SIG-M5 treated with dmso at 0.1 percent for 504 hours (cell line): ENCODE measurements at regions not wholly inside any gene's neighbourhood (a gene's known extent, or its start where the extent isn't known, plus 50 kb on each side); places are given as distances from the start of the nearest gene placed in this dataset.
"Not testable (repeated sequence)": the region's sequence is repeated elsewhere in the genome, so short reads cannot be mapped to it uniquely, and the experiment has no call there.

Source experiments
- DNase-seq: peaks from one replicate; lab custom pipeline; 2025; ENCODE audit not compliant: unreplicated experiment; lab: John Stamatoyannopoulos, UW

DNA sequence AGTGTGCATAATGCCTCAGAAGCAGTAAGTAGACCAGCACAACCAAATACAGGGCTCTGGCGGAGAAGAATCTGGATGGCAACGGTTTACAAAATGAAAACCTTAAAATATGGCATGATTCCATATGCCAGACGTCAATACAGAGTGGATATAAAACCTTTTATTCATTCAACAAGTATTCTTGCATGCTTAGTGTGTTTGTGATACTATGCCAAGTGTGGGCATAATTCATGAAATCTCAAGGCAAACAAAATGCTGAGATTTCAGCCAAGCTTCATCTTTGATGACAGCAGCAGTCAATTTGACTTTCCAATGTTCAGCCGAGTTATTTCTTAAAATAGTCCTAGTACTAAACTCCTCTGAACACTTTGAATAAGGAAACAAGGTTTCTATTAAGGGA is 119.4 kb downstream of the CD24 start:
- DNase-seq, result no peak

DNA sequence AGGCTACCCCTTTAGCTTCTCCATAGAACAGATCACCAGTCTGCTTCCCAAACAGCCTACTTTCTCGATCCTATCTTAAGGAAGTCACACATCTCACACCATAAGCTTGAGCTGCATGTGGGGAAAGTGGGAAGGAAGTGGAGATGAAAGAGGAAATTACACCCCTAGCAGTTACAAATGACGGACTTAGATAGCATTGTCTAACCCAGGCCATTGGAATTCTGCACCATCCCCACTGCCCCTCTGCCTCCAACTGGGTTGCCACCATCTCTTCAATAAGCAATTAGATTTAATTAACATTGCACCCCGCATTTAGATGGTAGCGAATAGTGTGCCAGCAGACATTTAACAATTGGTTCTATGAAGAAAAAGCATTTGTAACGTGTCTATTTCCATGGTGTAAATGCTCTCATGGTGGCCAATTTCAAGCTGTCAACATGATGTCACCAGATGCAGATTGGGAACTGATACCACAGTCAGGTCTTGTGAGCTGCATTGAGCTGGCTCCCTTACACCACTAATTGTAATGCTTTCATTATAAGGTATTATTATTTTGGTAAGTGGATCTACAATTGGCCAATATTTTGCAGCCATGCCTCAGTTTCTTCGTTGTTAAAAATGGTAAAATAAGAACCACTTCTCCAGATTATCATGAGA is 124.7 kb downstream of the CD24 start:
- DNase-seq, result no peak

DNA sequence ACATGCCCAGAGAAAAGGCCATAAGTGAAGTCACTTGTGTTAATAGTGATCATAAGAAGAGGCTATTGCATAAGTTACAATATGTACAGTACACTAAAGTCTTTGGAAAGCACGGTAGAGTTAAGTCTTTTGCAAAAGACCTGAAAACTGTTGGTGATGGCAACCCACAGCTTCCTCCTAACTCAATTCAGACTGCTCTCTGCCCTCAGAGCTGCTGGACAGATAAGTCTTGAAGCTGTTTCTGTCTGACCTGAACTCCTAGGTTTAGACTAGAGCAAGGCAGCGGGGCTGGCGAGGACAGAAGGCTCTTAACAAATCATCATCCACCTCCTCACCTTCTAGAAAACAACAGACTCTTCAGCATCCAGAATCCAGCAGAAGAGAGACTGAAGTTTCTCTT is 125.4 kb downstream of the CD24 start:
- DNase-seq, result peak; percentile 60

DNA sequence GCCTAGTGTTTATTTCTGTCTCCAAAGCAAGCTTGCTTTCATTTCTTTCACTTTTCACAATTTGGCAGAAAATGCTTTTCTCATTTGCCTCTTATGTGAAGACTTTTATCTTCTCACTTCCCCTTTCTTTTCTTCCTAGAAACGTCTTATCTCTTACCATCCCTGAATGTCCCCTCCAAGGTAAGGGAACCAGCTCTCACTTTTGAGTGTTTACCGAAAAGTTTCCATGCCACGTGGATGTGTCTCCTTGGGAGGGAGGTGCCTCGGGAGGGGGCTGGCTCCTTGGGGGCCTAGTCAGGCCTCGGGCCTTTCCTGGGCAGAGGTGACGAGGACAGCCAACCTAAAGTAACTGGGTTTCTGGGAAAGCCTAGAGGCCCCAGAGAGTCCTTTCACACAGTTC is 127.4 kb downstream of the CD24 start:
- no peak for DNase-seq

- DNase-seq, result no peak
Measured at GRCh38 chr6:106844930-106845329, 129.6 kb downstream of the CD24 start.

DNA sequence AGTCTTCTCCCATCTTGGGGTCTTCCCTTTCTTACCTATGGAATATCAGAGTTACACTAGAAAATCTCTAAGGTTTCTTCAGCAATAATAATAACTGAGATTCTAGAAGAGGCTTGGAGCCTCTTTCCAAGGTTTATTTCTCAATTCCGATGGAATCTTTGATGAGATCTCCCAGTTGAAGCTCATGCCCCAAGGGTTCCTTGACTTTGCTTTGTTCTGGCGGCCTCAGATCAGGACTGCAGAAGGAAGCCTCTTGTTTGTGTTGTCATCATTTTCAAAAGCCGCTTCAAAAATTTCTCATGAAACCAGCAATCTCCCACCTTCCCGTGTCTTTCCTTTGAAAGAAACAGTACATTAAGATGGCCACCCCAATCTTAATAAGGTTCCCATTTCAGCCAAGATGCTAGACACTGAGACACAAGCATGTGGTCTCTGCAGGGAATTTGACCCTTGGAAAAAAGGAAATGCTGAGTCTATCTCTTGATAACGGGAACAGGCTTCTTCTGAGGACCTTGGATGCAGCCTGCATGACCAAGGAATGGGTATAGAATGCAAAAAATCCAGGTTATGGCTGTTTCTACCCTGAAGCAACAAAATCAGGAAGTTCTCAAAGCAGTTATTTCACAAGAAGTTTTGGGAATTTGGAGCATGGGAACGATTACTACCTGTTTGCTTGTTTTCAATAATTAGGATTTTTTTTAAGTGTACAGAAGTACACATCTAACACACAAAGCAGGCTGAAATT is 141.6 kb downstream of the CD24 start:
- no peak for DNase-seq

DNA sequence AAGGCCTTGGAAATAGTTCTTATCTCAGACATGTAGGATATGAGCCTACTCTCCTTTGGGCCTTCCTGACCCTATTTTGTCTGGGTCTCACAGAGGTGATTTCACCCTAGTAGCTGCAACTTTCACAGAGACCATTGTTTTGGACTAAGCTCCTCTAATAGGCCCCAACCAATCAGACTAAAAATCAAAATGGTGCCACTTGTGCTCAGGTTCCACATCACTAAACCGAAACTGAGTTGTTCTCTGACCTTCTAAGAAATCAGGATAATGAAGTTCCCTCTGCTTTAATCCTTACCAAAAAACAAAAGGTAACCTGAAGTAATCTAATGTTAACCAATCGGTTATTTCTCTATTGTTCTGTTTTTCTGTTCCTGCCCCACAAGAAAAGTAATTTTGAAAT is 143.6 kb downstream of the CD24 start:
- DNase-seq, result no peak

- DNase-seq, result no peak
Measured at GRCh38 chr6:106829451-106829850, 145.1 kb downstream of the CD24 start.

GRCh38 chr6:106827081-106827480 is 147.4 kb downstream of the CD24 start:
- DNase-seq, result no peak

GRCh38 chr6:106825156-106825555 is 149.4 kb downstream of the CD24 start:
- no peak for DNase-seq

- DNase-seq, result no peak
Measured at GRCh38 chr6:106823732-106824351, 150.7 kb downstream of the CD24 start.

- no peak for DNase-seq
Measured at GRCh38 chr6:106823058-106823457, 151.5 kb downstream of the CD24 start.

DNA sequence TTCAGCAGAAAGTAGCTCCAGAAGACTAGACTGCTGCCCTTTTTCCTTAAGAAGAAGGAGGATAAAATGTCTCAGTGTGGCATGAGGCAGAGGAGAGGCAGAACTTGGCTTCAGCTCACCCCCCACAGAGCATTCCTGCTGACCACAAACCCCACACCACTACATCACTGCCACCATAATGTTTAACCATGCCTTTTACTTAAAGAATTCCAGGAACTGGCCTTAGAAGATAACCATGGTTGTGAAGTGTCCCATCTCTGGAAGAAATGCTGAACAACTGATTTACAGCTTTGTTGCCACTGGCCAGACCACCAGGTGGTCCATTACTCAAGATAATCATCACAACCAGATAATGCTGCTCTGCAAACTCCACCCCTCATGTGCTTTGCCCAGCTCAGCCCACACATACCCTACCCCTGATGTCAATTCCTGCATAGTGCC is 154.1 kb downstream of the CD24 start:
- DNase-seq, result no peak

DNA sequence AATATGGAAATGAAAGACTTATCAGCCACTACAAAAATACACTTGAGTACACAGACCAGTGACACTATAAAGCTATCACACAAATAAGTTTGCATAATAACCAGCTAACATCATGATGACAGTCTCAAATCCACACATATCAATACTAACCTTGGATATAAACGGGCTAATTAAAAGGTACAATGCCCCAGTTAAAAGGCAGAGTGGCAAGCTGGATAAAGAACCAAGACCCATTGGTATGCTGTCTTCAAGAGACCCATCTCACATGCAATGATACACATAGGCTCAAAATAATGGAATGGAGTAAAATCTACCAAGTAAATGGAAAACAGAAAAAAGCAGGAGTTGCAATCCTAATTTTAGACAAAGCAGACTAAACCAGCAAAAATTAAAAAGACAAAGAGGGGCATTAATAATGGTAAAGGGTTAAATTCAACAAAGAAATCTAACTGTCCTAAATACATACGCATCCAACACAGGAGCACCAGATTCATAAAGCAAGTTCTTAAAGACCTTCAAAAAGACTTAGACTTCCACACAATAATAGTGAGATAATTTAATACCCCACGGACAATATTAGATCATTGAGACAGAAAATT is 163.3 kb downstream of the CD24 start:
- no peak for DNase-seq

GRCh38 chr6:106808758-106809157 is 165.8 kb downstream of the CD24 start:
- peak; percentile 23 for DNase-seq

- no peak for DNase-seq
Measured at GRCh38 chr6:106807947-106808611, 166.4 kb downstream of the CD24 start.

DNA sequence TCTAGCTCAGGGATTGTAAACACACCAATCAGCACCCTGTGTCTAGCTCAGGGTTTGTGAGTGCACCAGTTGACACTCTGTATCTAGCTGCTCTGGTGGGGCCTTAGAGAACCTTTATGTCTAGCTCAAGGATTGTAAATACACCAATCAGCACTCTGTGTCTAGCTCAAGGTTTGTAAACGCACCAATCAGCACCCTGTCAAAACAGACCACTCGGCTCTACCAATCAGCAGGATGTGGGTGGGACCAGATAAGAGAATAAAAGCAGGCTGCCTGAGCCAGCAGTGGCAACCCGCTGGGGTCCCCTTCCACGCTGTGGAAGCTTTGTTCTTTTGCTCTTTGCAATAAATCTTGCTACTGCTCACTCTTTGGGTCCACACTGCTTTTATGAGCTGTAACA is 168.3 kb downstream of the CD24 start:
- DNase-seq, result not testable (repeated sequence)

DNA sequence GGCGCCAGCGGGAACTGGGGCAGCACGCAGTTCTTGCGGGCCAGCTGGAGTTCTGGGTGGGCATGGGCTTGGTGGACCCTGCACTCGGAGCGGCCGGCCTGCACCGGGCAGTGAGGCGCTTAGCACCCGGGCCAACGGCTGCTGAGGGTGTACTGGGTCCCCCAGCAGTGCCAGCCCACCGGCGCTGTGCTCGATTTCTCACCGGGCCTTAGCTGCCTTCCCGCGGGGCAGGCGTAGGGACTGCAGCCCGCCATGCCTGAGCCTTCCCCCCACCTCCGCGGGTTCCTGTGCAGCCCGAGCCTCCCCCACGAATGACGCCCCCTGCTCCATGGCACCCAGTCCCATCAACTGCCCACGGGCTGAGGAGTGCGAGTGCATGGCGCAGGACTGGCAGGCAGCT is 168.8 kb downstream of the CD24 start:
- no peak for DNase-seq

DNA sequence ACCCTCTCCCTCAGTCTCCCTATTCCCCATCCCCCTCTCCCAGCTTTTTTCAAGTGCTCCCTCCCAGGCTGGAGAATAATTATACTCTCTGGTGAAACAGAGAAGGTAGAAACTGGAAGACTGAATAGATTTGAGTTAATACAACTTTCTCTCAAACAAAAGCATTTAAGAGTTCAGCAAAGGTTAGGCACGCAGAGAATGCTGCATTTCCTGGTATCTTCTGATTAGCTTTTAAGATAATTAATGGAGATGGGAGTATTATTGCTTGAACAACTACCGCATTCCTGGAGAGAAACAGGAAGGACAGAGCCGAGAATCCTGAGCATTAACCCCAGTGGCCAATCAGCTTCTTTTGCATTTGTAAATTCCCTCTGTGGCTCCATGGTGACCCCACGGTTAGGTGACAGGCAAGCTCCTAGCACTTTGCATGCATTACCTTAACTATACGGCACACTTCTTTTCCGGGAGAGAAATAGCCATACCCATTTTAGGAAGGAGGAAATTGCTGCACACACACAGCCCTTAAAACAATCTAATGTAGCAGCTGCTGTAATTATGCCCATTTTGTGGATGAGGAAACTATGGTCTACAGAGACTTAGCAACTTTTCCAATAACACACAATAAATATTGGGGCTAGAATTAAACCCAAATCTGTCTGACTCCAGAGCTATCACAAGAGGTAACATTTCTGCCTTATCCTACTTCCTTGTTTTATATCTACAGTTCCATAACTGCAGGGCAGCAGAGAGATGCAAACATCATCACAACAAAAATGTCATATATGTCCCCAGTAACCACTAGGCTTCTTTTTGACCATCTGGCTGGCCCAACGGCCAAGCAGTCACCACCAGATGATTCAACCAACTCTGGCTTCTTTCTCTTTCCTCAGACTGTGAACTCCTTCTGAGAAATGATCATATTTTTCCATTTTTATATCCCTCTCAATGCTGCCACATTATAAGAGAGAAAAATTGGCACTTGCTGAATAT is 169.9 kb downstream of the CD24 start:
- DNase-seq, result peak; percentile 28

- DNase-seq, result no peak
Measured at GRCh38 chr6:106803188-106803587, 171.3 kb downstream of the CD24 start.
